Stimulated activated effector memory CD8-positive, alpha-beta T cell treated with anti-CD3 and anti-CD28 coated beads, Interleukin-12 subunit alpha, Interleukin-12 subunit beta, amount 100 ng/mL, for 72 hours (primary cell): ENCODE measurements at regions not wholly inside any gene's neighbourhood (a gene's known extent, or its start where the extent isn't known, plus 50 kb on each side); places are given as distances from the start of the nearest gene placed in this dataset.
"Not testable (repeated sequence)": the region's sequence is repeated elsewhere in the genome, so short reads cannot be mapped to it uniquely, and the experiment has no call there.

Experiments used
- ATAC-seq: fragments of 150-1000 bp; cut with Tn5 transposase; 2 replicates; pipeline ENCODE4 v1.10.0; 2021
- DNase-seq, 2 donors: peaks; one replicate each; pipeline ENCODE4 v3.0.0; 2021 to 2022; ENCODE audit warnings: low spot score in 2 of 2
- H3K27ac Mint-ChIP-seq: one replicate; pipeline ENCODE4 v1.8.0; 2022; ENCODE audit warnings: mild to moderate bottlenecking, mixed read lengths
- H3K36me3 Mint-ChIP-seq: one replicate; pipeline ENCODE4 v1.8.0; 2022; ENCODE audit warnings: mild to moderate bottlenecking, mixed read lengths
- H3K4me1 Mint-ChIP-seq: one replicate; pipeline ENCODE4 v1.8.0; 2022; ENCODE audit warnings: mixed read lengths
- H3K4me3 Mint-ChIP-seq: one replicate; pipeline ENCODE4 v1.8.0; 2022; ENCODE audit warnings: mild to moderate bottlenecking, mixed read lengths
- H3K9me3 Mint-ChIP-seq: one replicate; pipeline ENCODE4 v1.8.0; 2022; ENCODE audit warnings: mixed read lengths

DNA sequence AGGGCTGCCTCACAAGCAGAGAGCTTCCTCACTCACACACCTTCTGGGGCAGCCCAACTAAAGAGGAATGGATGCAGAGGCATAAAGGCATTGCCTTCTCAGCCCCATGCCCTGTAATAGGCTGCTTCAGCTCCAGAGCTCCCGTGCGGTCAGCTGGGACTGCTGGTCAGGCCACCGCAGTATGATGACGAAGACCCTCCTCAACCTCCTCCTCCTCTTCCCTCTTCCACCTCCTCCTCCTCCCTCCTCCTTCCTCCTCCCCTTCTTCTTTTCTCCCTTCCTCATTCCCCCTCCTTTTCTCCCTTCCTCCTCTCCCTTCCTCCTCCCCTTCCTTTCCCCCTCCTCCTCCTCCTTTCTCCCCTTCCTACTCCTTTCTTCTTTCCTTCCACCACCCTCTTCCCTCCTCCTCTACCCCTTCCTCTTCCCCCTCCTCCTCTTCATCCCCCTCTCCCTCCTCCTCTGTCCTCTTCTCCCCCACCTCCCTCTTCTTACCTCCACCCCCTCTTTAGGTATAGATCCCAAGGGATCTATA lies 465.3 kb upstream of the CDH4 start:
- ATAC-seq: no peak
- Mint-ChIP-seq H3K4me3 (no peak overlapping the region), H3K4me1 (no peaks in the 10 kb centered on the region)

DNA sequence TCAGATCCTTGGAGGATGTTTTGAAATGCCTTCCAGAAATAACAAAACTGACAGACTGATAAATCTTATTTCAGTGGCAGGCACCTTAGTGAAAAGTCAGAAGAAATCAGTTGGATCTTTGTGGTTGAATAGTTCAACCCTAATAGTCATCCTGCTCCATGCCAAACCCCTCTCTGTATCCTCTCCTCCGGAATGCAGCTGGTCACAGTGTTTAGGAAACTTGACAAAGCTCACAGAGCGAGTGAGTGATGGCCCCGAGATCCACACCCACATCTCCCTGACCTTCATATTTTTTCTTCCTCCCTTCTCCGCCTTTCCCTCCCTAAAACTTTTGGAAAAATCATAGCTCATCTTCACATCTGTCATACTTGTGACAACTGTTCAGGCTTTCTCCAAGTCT lies 464.8 kb upstream of the CDH4 start:
- H3K9me3 Mint-ChIP-seq: no peaks in the 10 kb centered on the region
- H3K36me3 Mint-ChIP-seq: no peaks in the 10 kb centered on the region
- ATAC-seq: no peak
- H3K4me1 Mint-ChIP-seq: no peaks in the 10 kb centered on the region
- H3K27ac Mint-ChIP-seq: no peak overlapping the region
- no peak overlapping the region for H3K4me3 Mint-ChIP-seq
- DNase-seq: no peak

More for the DNA sequence above, 465.3 kb upstream of the CDH4 start:
- no peak for DNase-seq
- H3K9me3 Mint-ChIP-seq: no peaks in the 10 kb centered on the region
- no peaks in the 10 kb centered on the region for H3K36me3 Mint-ChIP-seq
- no peak overlapping the region for H3K27ac Mint-ChIP-seq

DNA sequence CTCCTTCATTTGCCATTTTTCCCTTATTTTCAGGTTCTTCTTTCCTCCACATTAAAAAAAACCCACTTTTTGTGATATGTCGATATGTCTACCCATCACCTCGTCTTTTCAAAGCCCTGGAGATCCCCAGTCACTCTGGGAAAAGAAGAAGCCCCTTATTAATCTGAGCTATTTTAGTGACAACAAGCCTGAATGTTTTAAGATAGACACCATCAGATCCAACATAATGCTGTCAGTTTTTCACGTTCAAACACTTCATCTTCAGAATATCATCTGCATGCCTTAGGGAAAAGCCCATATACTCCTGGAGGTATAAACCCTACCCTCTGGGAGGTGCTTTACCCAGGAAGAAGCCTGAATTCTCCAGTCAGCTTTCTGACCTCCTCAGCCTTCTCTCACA lies 464.0 kb upstream of the CDH4 start:
- DNase-seq (no peak), ATAC-seq (no peak)
- no peaks in the 10 kb centered on the region for H3K4me1 Mint-ChIP-seq
- no peaks in the 10 kb centered on the region for H3K36me3 Mint-ChIP-seq
- no peak overlapping the region for H3K27ac Mint-ChIP-seq
- no peaks in the 10 kb centered on the region for H3K9me3 Mint-ChIP-seq
- H3K4me3 Mint-ChIP-seq: no peak overlapping the region

DNA sequence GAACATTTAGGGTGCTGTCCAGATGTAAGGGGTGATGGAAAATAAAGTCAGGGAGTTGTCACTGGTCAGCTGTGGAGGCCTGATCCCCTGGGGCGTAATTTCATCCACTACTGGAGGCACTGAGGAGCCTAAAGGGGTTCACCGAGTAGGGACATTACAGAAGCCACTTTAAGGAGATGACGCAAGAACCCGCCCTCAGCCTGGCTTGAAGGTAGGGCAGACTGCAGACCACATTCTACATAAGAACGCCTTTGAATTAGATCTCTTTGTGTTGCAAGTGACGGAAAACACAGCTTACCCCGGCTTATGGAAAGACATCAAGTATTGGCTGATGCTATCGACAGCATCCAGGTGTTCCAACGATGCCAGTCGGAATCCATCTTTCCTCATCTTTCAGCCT lies 462.7 kb upstream of the CDH4 start:
- Mint-ChIP-seq H3K27ac (no peak overlapping the region), H3K4me3 (no peak overlapping the region), H3K4me1 (no peaks in the 10 kb centered on the region), H3K36me3 (no peaks in the 10 kb centered on the region), H3K9me3 (no peaks in the 10 kb centered on the region)
- ATAC-seq (no peak), DNase-seq (no peak)

DNA sequence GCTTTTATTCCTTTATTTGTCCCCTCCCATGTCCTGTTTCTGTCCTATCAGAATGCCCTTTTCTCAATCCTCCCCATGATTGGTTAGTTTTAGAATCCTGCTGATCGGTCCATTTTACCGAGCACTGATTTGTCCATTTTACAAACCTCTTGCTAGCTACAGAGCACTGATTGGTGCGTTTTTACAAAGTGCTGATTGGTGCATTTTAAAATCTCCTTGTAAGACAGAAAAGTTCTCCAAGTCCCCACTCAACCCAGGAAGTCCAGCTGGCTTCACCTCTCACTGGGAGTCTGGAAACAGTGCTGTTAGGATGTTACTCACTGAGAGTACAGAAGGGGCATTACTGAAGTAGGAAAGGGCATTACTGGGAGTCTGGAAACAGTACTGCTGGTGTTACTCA lies 461.7 kb upstream of the CDH4 start:
- not testable (repeated sequence) for ATAC-seq, H3K9me3 Mint-ChIP-seq, H3K27ac Mint-ChIP-seq, H3K36me3 Mint-ChIP-seq, H3K4me1 Mint-ChIP-seq, DNase-seq, H3K4me3 Mint-ChIP-seq

DNA sequence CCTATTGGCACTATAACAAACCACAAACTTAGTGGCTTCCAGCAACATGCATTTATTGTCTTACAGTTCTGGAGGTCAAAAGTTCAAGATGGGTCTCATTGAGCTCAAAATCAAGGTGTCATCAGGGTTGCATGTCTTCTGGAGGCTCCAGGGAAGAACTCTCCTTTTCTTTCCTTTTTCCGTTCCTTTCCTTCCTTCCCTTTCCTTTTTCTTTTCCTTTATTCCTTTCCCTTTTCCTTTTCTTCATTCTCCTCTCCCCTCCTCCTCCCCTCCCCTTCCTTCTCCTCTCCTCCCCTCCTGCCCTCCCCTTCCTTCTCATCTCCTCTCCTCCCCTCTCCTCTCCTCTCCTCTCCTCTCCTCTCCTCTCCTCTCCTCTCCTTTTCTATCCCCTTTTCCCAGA lies 460.2 kb upstream of the CDH4 start:
- no peak overlapping the region for H3K4me3 Mint-ChIP-seq

DNA sequence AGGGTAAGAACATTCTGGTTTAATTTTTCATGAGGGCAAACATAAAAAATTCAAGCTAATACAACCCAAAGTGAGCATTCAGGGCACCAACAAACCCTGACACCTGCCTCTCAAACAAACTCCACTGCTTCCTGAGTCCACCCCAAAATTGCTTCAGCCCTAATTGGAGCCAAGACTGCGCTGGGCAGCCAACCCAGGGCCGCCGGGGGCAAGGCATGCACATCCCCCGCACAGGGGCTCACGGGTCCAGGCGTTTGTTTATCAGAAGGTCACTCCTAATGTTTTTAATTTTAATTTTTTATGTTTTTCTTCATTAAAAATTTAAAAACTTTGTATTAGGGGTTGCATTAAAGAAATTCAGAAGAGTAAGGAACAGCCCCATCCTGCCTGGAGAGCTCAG lies 459.1 kb upstream of the CDH4 start:
- Mint-ChIP-seq H3K36me3 (no peaks in the 10 kb centered on the region), H3K9me3 (no peaks in the 10 kb centered on the region), H3K4me1 (no peaks in the 10 kb centered on the region), H3K4me3 (no peak overlapping the region), H3K27ac (no peak overlapping the region)
- DNase-seq (no peak), ATAC-seq (no peak)

More for the DNA sequence above, 460.2 kb upstream of the CDH4 start:
- H3K27ac Mint-ChIP-seq: no peak overlapping the region
- ATAC-seq (no peak), DNase-seq (no peak)
- H3K9me3 Mint-ChIP-seq: no peaks in the 10 kb centered on the region
- H3K36me3 Mint-ChIP-seq: no peaks in the 10 kb centered on the region
- H3K4me1 Mint-ChIP-seq: no peaks in the 10 kb centered on the region

DNA sequence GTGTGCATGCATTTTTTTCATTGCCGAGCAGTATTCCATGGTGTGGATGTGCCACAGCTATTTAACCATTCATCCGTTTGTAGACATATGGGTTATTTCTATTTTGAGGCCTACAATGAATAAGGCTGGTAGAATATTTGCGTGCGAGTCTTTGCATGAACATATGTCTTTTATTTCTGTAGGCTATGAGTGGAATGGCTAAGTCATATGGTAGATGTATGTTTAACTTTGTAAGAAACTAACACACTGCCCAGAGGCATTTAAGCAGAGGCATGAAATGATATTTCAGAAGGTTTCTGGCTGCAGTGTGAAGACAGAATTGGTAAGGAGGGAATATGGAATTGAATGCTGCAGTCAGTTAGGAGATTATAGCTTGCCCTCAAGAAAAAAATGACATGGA lies 457.4 kb upstream of the CDH4 start:
- no peak for DNase-seq
- no peak overlapping the region for H3K4me3 Mint-ChIP-seq
- no peaks in the 10 kb centered on the region for H3K4me1 Mint-ChIP-seq
- H3K9me3 Mint-ChIP-seq: no peaks in the 10 kb centered on the region
- no peaks in the 10 kb centered on the region for H3K36me3 Mint-ChIP-seq
- no peak overlapping the region for H3K27ac Mint-ChIP-seq
- ATAC-seq: no peak

DNA sequence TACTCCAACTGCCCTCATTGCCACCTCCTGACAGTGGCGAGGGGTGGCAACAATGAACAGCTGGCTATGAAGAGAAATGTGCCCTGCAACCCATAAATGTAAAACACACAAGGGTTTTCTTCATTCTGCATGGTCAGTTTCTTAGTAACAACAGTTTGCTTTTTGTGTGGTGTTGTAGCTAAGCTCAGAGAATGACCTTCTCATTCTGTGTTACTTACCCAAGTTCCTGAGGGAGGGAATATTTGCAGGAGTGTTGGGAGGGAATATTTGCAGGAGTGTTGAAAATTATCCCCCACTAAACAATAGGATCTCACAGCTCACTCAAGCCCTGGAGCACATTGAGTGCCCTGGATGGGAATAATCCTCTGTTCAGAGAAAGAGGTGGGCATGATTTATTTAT lies 456.4 kb upstream of the CDH4 start:
- no peak for DNase-seq
- no peak overlapping the region for H3K27ac Mint-ChIP-seq
- no peak for ATAC-seq
- H3K9me3 Mint-ChIP-seq: peaks cover 4% of the 10 kb centered on the region
- no peaks in the 10 kb centered on the region for H3K4me1 Mint-ChIP-seq
- no peak overlapping the region for H3K4me3 Mint-ChIP-seq
- H3K36me3 Mint-ChIP-seq: no peaks in the 10 kb centered on the region

DNA sequence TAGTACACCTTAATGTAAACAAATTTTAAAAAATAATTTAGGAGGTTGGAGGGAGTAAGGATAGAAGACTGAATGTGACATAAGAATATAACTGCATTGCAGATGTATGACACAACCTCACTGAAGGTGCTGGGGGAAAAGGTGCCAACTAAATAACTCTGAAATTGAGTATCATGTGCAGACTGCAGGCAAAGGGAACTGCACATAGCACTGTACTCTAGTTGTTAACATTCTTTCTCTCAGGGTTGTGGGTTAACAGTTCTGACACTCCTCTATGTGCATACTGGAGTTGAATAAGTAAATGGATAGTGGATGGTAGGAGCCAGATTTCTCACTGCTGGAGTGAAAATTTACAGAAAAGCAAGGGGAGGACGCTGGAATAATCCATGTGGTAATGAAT lies 451.9 kb upstream of the CDH4 start:
- peaks cover 6% of the 10 kb centered on the region for H3K9me3 Mint-ChIP-seq
- no peaks in the 10 kb centered on the region for H3K4me1 Mint-ChIP-seq
- no peak overlapping the region for H3K27ac Mint-ChIP-seq
- H3K36me3 Mint-ChIP-seq: no peaks in the 10 kb centered on the region
- H3K4me3 Mint-ChIP-seq: no peak overlapping the region
- no peak for ATAC-seq
- DNase-seq: no peak

DNA sequence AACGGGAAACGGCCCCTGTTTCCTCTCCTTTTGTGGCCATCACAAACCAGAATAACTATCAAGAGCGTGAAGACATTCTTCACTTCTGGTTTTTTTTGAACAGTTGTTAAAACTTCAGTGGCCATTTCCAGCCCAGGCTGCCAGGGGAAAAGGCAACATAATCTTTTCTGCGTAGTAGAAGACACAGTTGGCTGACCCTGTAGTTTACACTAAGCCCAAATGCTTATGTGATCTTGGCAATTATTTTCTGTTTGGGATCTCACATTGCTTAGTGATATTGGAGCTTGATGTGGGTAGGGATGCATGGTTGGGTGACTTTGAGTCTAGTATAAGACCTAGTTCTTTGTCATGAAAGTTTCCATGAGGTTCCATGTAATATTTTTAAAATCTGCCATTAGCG lies 449.4 kb upstream of the CDH4 start:
- no peak for DNase-seq
- peaks cover 6% of the 10 kb centered on the region for H3K9me3 Mint-ChIP-seq
- H3K27ac Mint-ChIP-seq: no peak overlapping the region
- H3K36me3 Mint-ChIP-seq: no peaks in the 10 kb centered on the region
- H3K4me3 Mint-ChIP-seq: no peak overlapping the region
- H3K4me1 Mint-ChIP-seq: no peaks in the 10 kb centered on the region
- no peak for ATAC-seq

DNA sequence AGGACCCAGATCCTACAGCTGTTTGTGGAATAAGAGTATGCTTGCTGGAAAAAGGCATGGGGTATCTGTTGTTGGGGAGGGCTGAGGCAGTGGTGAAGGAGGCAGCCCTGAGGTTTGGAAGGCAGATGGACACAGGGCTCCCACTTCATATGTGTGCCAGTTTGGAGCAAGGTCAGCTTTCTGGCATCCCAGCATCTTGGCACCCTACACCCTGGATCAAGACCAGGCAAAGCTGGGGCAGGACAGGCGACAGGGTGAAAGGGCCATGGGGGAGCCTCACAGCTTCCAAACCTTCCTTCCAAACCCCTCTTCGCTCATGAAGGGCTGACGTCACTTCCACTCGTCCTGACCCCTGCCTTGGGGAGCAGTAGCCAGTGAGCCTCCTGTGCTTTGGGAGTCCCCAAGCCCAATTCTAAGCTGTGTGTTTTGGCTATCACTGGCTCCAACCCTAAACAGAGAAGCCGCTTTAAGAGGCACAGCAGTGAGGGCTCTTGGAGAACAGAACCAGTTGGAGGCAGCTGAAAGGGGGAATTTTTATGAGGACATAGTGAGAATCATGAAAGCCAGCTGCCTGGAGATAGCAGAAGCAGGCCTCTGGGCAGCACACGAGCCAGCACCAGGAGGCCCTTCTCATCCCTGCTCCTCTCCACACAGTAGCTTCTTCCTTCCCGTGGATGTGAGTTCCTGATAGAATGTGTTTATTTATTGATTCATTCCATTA lies 448.6 kb upstream of the CDH4 start:
- Mint-ChIP-seq H3K9me3 (peaks cover 6% of the 10 kb centered on the region), H3K4me1 (no peaks in the 10 kb centered on the region), H3K36me3 (no peaks in the 10 kb centered on the region), H3K4me3 (no peak overlapping the region), H3K27ac (no peak overlapping the region)
- DNase-seq (no peak), ATAC-seq (no peak)

DNA sequence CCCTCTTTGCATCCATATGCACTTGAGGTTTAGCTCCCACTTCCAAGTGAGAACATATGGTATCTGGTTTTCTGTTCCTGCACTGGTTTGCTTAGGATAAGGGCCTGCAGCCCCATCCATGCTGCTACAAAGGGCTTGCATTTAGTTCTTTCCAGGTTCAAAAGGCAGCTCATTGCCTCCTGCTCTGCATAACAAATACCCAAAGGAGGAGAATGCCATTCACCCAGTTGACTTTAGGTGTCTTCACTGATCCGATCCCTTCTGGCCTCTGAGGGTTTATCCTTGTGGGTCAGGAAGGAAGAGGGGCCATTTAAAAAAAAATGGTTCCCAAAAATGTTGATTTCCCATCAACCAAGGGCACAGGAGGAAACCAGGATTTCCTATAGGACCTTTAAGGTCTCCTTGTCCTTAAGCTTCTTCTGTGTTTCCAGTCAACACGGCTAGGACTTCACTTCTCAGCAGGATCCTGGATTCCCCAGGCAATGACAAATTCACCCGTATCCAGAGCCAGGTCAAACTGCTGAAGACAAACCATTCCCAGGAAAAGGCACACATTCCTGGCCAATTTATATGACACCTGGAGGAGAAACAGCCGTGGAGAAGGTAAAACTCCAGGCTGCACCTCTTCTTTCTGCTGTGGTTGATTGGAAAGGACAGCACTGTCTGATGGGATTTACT lies 447.7 kb upstream of the CDH4 start:
- H3K4me3 Mint-ChIP-seq: no peak overlapping the region
- H3K27ac Mint-ChIP-seq: no peak overlapping the region
- no peaks in the 10 kb centered on the region for H3K4me1 Mint-ChIP-seq
- H3K9me3 Mint-ChIP-seq: peaks cover 6% of the 10 kb centered on the region
- DNase-seq (no peak), ATAC-seq (no peak)
- no peaks in the 10 kb centered on the region for H3K36me3 Mint-ChIP-seq

DNA sequence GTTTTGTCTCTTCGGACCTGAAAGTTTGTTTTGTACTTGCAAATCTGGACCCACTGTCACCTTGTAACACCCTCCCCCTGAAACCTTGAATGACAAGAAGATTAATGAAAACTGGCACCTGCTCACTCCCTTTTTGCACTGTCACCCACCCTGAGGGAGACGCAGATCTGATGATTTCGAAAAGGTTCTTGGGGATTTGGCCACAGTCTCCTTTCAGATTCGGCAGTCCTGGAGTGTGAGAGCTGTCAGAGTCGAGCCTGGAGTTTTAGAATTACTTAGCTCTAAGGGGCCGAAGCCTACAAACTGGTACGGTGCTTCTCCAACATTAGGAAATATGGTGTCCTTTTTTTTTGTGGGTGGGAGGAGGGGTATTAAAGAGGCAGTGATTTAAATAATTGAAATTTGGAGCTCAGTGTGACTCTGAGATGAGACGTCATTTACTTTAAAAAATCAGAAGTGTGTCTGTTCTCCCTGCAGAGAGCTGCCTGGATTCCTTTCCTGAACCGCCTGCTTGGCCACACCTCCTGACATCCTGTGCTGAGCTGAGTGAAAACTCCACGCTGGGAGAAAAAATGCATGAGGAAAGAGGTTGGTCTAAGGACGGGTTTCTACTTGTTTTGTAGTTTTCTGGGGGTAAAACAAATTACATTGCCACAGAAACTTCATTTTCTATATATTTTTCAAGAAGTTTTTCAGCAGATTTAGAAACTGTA lies 447.0 kb upstream of the CDH4 start:
- ATAC-seq: no peak
- Mint-ChIP-seq H3K27ac (no peak overlapping the region), H3K4me1 (no peaks in the 10 kb centered on the region), H3K36me3 (no peaks in the 10 kb centered on the region), H3K4me3 (no peak overlapping the region), H3K9me3 (peaks cover 6% of the 10 kb centered on the region)
- no peak for DNase-seq

DNA sequence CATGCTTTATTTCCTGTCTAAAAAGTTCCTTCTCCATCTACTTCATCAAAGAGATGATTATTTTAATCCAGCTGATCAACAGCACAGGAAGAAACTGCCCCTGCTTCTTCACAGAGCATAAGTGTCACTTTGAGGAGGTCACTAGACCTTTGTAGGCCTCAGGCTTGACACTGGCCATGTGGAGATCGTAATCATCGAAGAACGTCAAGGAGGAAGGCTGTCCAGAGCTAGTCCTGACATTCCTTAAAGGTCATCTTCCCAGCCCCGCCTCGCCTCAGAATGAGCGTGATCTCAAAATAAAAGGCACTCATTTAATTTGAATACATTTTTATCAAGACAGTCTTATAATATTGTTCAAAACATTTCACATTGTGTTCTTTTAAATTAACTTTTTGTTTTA lies 445.7 kb upstream of the CDH4 start:
- H3K9me3 Mint-ChIP-seq: no peaks in the 10 kb centered on the region
- DNase-seq (no peak), ATAC-seq (no peak)
- no peaks in the 10 kb centered on the region for H3K36me3 Mint-ChIP-seq
- H3K27ac Mint-ChIP-seq: no peak overlapping the region
- H3K4me1 Mint-ChIP-seq: no peaks in the 10 kb centered on the region
- no peak overlapping the region for H3K4me3 Mint-ChIP-seq

DNA sequence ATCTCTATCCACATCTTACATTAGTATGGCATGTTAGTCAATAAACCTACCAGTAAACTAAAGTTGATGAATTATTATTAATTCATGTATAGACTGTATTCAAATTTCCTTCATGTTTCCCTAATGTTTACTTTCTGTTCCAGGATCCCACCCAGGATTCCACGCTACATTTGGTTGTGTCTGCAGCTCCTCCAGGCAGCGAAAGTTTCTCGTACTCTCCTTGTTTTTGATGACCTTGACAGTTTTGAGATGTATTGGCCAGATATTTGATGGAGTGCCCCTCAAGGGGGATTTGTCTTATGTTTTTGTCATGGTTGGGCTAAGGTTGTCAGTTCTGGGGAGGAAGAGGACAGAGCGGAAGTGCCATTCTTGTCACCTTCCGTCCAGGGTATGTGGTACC lies 445.2 kb upstream of the CDH4 start:
- H3K36me3 Mint-ChIP-seq: no peaks in the 10 kb centered on the region
- no peak overlapping the region for H3K4me3 Mint-ChIP-seq
- H3K27ac Mint-ChIP-seq: no peak overlapping the region
- ATAC-seq (no peak), DNase-seq (no peak)
- H3K9me3 Mint-ChIP-seq: no peaks in the 10 kb centered on the region
- no peaks in the 10 kb centered on the region for H3K4me1 Mint-ChIP-seq
